Psoas muscle (tissue), 7 donors: ENCODE measurements at regions not wholly inside any gene's neighbourhood (a gene's known extent, or its start where the extent isn't known, plus 50 kb on each side); places are given as distances from the start of the nearest gene placed in this dataset.

Experiments used
- ATAC-seq, 4 donors: fragments of 200-7000 bp; cut with Tn5 transposase; one replicate each; pipeline ENCODE4 v1.9.1; 2020; ENCODE audit warnings: moderate library complexity in 3 of 4, mild to moderate bottlenecking in 2 of 4
- DNase-seq, 2 donors: peaks; one replicate each; pipeline ENCODE4 v3.0.0-alpha.2; 2020
- H3K27ac ChIP-seq: fragments of 200-600 bp; one replicate; pipeline ENCODE4 v1.8.0; 2022
- H3K27me3 ChIP-seq, 3 donors: fragments of 200-600 bp in 1 of 3; one replicate each; pipeline versions ENCODE4 v1.6.1 to v1.8.0; 2013 to 2022; ENCODE audit warnings: low read length in 2 of 3, mild to moderate bottlenecking in 2 of 3, moderate library complexity in 1 of 3; ENCODE audit not compliant: insufficient read depth in 3 of 3
- H3K36me3 ChIP-seq, 2 donors: fragments of 200-600 bp in 1 of 2; one replicate each; pipeline versions ENCODE4 v1.6.1 to v1.8.0; 2013 to 2022; ENCODE audit warnings: low read depth in 1 of 2, mild to moderate bottlenecking in 1 of 2, moderate library complexity in 1 of 2; ENCODE audit not compliant: insufficient read depth in 1 of 2
- H3K4me1 ChIP-seq: fragments of 200-600 bp; one replicate; pipeline ENCODE4 v1.8.0; 2022
- H3K4me3 ChIP-seq: fragments of 200-600 bp; one replicate; pipeline ENCODE4 v1.8.0; 2022; ENCODE audit warnings: mild to moderate bottlenecking
- H3K9me3 ChIP-seq: fragments of 200-600 bp; one replicate; pipeline ENCODE4 v1.8.0; 2022
- CTCF ChIP-seq: fragments of 200-600 bp; IDR thresholded peaks from one replicate; pipeline ENCODE4 v1.8.0; 2022; ENCODE audit warnings: antibody characterized with exemption
- WGBS, 3 donors: extraction: QIAGEN DNeasy Blood & Tissue Kit; methylation state at CpG; one replicate each; pipeline versions ENCODE4 v1.1.6 to v1.1.7; 2013; 5-methylcytosine and 5-hydroxymethylcytosine counted together
- intact Hi-C, 2 donors: fragments of 100-400 bp; cut with DNase I; formaldehyde crosslinking; loops; one replicate each; pipeline versions ENCODE4 v1.11.0 to v1.14.2; 2022
- donor health status: healthy with polysubstance abuse.
- donor health status: DM: no; HTN: no; CAD: no; lungs with moderate emphysema.
- donor health status: Bipolar disorder and iron deficiency.
- donor health status: healthy.
- donor health status: DM: yes; HTN: yes; CAD: no.
- donor health status: DM: no; HTN: no; CAD: no.
- donor health status: DM: yes; HTN: yes; CAD: no.

GRCh38 chr21:23026878-23027277 is 2028.7 kb downstream of the NCAM2 start:
- H3K27ac ChIP-seq = no peak overlapping the region
- H3K4me3 ChIP-seq = no peak overlapping the region
- ATAC-seq (no peak), DNase-seq (no peak)
- 87 to 90% (median 90%) methylated on average over 2 of the region's 2 CpGs for WGBS, 3 donors
- no peaks in the 10 kb centered on the region for H3K4me1 ChIP-seq
- H3K9me3 ChIP-seq = no peaks in the 10 kb centered on the region
- intact Hi-C loops = no loop called here
- no peaks in the 10 kb centered on the region for H3K27me3 ChIP-seq
- no peak for TF ChIP-seq CTCF
- no peaks in the 10 kb centered on the region for H3K36me3 ChIP-seq

- 21 to 42% (median 36%) methylated on average over 7 of the region's 7 CpGs for WGBS, 3 donors
- no peak for ATAC-seq
These were observed 2041.6 kb downstream of the NCAM2 start for GRCh38 chr21:23039846-23040245.

GRCh38 chr21:23045955-23046354 is 2047.7 kb downstream of the NCAM2 start:
- Histone ChIP-seq H3K36me3 (no peaks in the 10 kb centered on the region), H3K4me3 (no peak overlapping the region), H3K9me3 (no peaks in the 10 kb centered on the region), H3K27me3 (no peaks in the 10 kb centered on the region), H3K27ac (no peak overlapping the region), H3K4me1 (no peaks in the 10 kb centered on the region)
- intact Hi-C loops = no loop called here
- ATAC-seq = no peak
- WGBS, 3 donors = 69 to 89% (median 78%) methylated on average over 1 of the region's 1 CpG
- DNase-seq = no peak
- no peak for TF ChIP-seq CTCF

More at GRCh38 chr21:23039846-23040245, 2041.6 kb downstream of the NCAM2 start:
- DNase-seq = no peak
- Histone ChIP-seq H3K27me3 (no peaks in the 10 kb centered on the region), H3K4me3 (no peak overlapping the region), H3K36me3 (no peaks in the 10 kb centered on the region), H3K9me3 (no peaks in the 10 kb centered on the region), H3K27ac (no peak overlapping the region), H3K4me1 (no peaks in the 10 kb centered on the region)
- TF ChIP-seq CTCF = no peak
- intact Hi-C loops = no loop called here

GRCh38 chr21:23067672-23068071 is 2069.5 kb downstream of the NCAM2 start:
- DNase-seq (no peak), ATAC-seq (no peak)
- H3K4me1 ChIP-seq = no peaks in the 10 kb centered on the region
- WGBS, 3 donors = 0% methylated on average over 2 of the region's 2 CpGs
- intact Hi-C loops = no loop called here
- H3K4me3 ChIP-seq = no peak overlapping the region
- no peak overlapping the region for H3K27ac ChIP-seq
- no peaks in the 10 kb centered on the region for H3K36me3 ChIP-seq
- no peaks in the 10 kb centered on the region for H3K27me3 ChIP-seq
- TF ChIP-seq CTCF = no peak
- no peaks in the 10 kb centered on the region for H3K9me3 ChIP-seq

GRCh38 chr21:23083242-23083641 is 2085.0 kb downstream of the NCAM2 start:
- ATAC-seq (no peak), DNase-seq (no peak)
- no peaks in the 10 kb centered on the region for H3K9me3 ChIP-seq
- no peaks in the 10 kb centered on the region for H3K27me3 ChIP-seq
- H3K36me3 ChIP-seq = no peaks in the 10 kb centered on the region
- intact Hi-C loops = no loop called here
- H3K27ac ChIP-seq = no peak overlapping the region
- 45 to 67% (median 60%) methylated on average over 2 of the region's 2 CpGs for WGBS, 3 donors
- no peaks in the 10 kb centered on the region for H3K4me1 ChIP-seq
- no peak overlapping the region for H3K4me3 ChIP-seq
- no peak for TF ChIP-seq CTCF
